ENCODE measurements at regions not wholly inside any gene's neighbourhood (a gene's known extent, or its start where the extent isn't known, plus 50 kb on each side); places are given as distances from the start of the nearest gene placed in this dataset.

GRCh38 chr12:97951717-97952116 lies 489.1 kb downstream of the RMST start:
- Histone ChIP-seq H3K27me3 (ENCODE audit: insufficient read depth, low read depth, low read length) (no peaks in the 10 kb centered on the region), H3K9me2 (ENCODE audit: insufficient read depth, low read length) (no peaks in the 10 kb centered on the region), H3K79me2 (replicated peaks; ENCODE audit: insufficient read depth, low read length) (no peaks in the 10 kb centered on the region), H4K20me1 (ENCODE audit: insufficient read depth) (no peaks in the 10 kb centered on the region), H3K36me3 (ENCODE audit: insufficient read depth, low read length) (no peaks in the 10 kb centered on the region), H3K9me3 (ENCODE audit: low read length) (no peaks in the 10 kb centered on the region), H3K4me2 (ENCODE audit: low read length) (no peak overlapping the region), H3K9ac (ENCODE audit: low read length) (no peak overlapping the region), H3K4me3 (ENCODE audit: low read length) (no peak overlapping the region), H2AFZ (ENCODE audit: low read depth, low read length) (no peak overlapping the region), H3F3A (ENCODE audit: insufficient read depth, low read length, poor library complexity, severe bottlenecking) (no peaks in the 10 kb centered on the region), H3K27ac (ENCODE audit: low read length) (no peak overlapping the region)
- TF ChIP-seq REST (IDR thresholded peaks at IDR 0.05; ENCODE audit: borderline replicate concordance), result no peak
- TF ChIP-seq SMC3 (conservative IDR thresholded peaks at IDR 0.05; ENCODE audit: poor library complexity), result no peak
- TF ChIP-seq EZH2 (IDR thresholded peaks at IDR 0.05; ENCODE audit: borderline replicate concordance, insufficient read depth, low read length, poor library complexity, severe bottlenecking), result no peak
- TF ChIP-seq RAD21 (conservative IDR thresholded peaks at IDR 0.05), result no peak
- no peak for TF ChIP-seq EP300 (conservative IDR thresholded peaks at IDR 0.05; ENCODE audit: poor library complexity, severe bottlenecking)
- no peak for TF ChIP-seq MXI1 (conservative IDR thresholded peaks at IDR 0.05; ENCODE audit: poor library complexity, severe bottlenecking)
- no peak for TF ChIP-seq TAF1 (IDR thresholded peaks at IDR 0.05; ENCODE audit: low read depth)
- no peak for TF ChIP-seq CTCF (IDR thresholded peaks at IDR 0.05; ENCODE audit: poor library complexity, severe bottlenecking)
- TF ChIP-seq POLR2AphosphoS5 (IDR thresholded peaks at IDR 0.05), result no peak

DNA sequence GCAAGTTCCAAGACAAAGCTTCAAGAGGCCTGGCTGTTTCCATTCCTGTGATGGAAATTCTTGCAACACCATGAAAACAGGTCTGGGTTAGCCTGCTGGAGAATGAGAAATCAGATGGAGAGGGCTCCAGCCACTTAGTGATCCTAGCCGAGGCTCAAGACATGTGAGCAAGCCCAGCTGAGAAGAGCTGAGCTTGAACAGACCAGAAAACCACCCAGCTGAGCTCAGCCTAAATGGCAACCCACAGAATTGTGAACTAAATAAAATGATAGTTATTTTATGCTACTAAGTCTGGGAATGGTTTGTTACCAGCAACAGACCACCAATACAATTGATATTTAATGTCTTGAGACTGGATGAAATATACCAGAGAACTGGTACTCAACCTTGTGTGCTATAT lies 494.5 kb downstream of the RMST start:
- Histone ChIP-seq H3F3A (ENCODE audit: insufficient read depth, low read length, poor library complexity, severe bottlenecking) (no peaks in the 10 kb centered on the region), H3K27ac (ENCODE audit: low read length) (no peak overlapping the region), H3K9ac (ENCODE audit: low read length) (no peak overlapping the region), H3K9me2 (ENCODE audit: insufficient read depth, low read length) (no peaks in the 10 kb centered on the region), H3K9me3 (ENCODE audit: low read length) (no peaks in the 10 kb centered on the region), H2AFZ (ENCODE audit: low read depth, low read length) (no peak overlapping the region), H3K36me3 (ENCODE audit: insufficient read depth, low read length) (no peaks in the 10 kb centered on the region), H3K4me3 (ENCODE audit: low read length) (no peak overlapping the region), H3K4me2 (ENCODE audit: low read length) (no peak overlapping the region), H3K79me2 (replicated peaks; ENCODE audit: insufficient read depth, low read length) (no peaks in the 10 kb centered on the region), H4K20me1 (ENCODE audit: insufficient read depth) (no peaks in the 10 kb centered on the region), H3K27me3 (ENCODE audit: insufficient read depth, low read depth, low read length) (no peaks in the 10 kb centered on the region)
- no peak for TF ChIP-seq EP300 (conservative IDR thresholded peaks at IDR 0.05; ENCODE audit: poor library complexity, severe bottlenecking)
- TF ChIP-seq RAD21 (conservative IDR thresholded peaks at IDR 0.05), result no peak
- TF ChIP-seq REST (IDR thresholded peaks at IDR 0.05; ENCODE audit: borderline replicate concordance), result no peak
- TF ChIP-seq TAF1 (IDR thresholded peaks at IDR 0.05; ENCODE audit: low read depth), result no peak
- no peak for TF ChIP-seq CTCF (IDR thresholded peaks at IDR 0.05; ENCODE audit: poor library complexity, severe bottlenecking)
- TF ChIP-seq SMC3 (conservative IDR thresholded peaks at IDR 0.05; ENCODE audit: poor library complexity), result no peak
- TF ChIP-seq MXI1 (conservative IDR thresholded peaks at IDR 0.05; ENCODE audit: poor library complexity, severe bottlenecking), result no peak
- no peak for TF ChIP-seq EZH2 (IDR thresholded peaks at IDR 0.05; ENCODE audit: borderline replicate concordance, insufficient read depth, low read length, poor library complexity, severe bottlenecking)
- TF ChIP-seq POLR2AphosphoS5 (IDR thresholded peaks at IDR 0.05), result no peak

Measured in neural cell (in vitro differentiated cells).